ENCODE measurements at regions not wholly inside any gene's neighbourhood (a gene's known extent, or its start where the extent isn't known, plus 50 kb on each side); places are given as distances from the start of the nearest gene placed in this dataset.

GRCh38 chr2:120898961-120899750, 163.5 kb downstream of the GLI2 start:
- no peak overlapping the region for H3K27ac Mint-ChIP-seq
- H3K9me3 Mint-ChIP-seq (ENCODE audit: low read depth), result no peaks in the 10 kb centered on the region
- H3K27me3 Mint-ChIP-seq, result peaks cover 2% of the 10 kb centered on the region
- no peaks in the 10 kb centered on the region for H3K36me3 Mint-ChIP-seq
- no peaks in the 10 kb centered on the region for H3K4me1 Mint-ChIP-seq
- DNase-seq (no peak), ATAC-seq (no peak)
- no peak overlapping the region for H3K4me3 Mint-ChIP-seq
- CTCF ChIA-PET, result interaction anchor here (0.9 kb wide), 1 partner anchor 181 kb away, joined by 3 read pairs; no protein-coding TSS in a partner anchor

- H3K4me3 Mint-ChIP-seq, result no peak overlapping the region
- no peaks in the 10 kb centered on the region for H3K4me1 Mint-ChIP-seq
- ATAC-seq (no peak), DNase-seq (no peak)
- no peaks in the 10 kb centered on the region for H3K9me3 Mint-ChIP-seq (ENCODE audit: low read depth)
- CTCF ChIA-PET, result no interaction called here
- no peak overlapping the region for H3K27ac Mint-ChIP-seq
- peaks cover 2% of the 10 kb centered on the region for H3K27me3 Mint-ChIP-seq
- no peaks in the 10 kb centered on the region for H3K36me3 Mint-ChIP-seq
These were observed 164.1 kb downstream of the GLI2 start for GRCh38 chr2:120899771-120900170.

- Mint-ChIP-seq H3K9me3 (ENCODE audit: low read depth) (no peaks in the 10 kb centered on the region), H3K27ac (no peak overlapping the region), H3K36me3 (no peaks in the 10 kb centered on the region), H3K4me3 (no peak overlapping the region), H3K27me3 (peaks cover 2% of the 10 kb centered on the region), H3K4me1 (no peaks in the 10 kb centered on the region)
- DNase-seq, result no peak
- CTCF ChIA-PET, result no interaction called here
- no peak for ATAC-seq
These were observed 165.5 kb downstream of the GLI2 start for GRCh38 chr2:120901201-120901600.

GRCh38 chr2:120902592-120902991, 166.9 kb downstream of the GLI2 start:
- no peak for ATAC-seq
- no peaks in the 10 kb centered on the region for H3K36me3 Mint-ChIP-seq
- peaks cover 2% of the 10 kb centered on the region for H3K27me3 Mint-ChIP-seq
- no peak overlapping the region for H3K27ac Mint-ChIP-seq
- no peaks in the 10 kb centered on the region for H3K9me3 Mint-ChIP-seq (ENCODE audit: low read depth)
- H3K4me3 Mint-ChIP-seq, result no peak overlapping the region
- no peak for DNase-seq
- CTCF ChIA-PET, result no interaction called here
- H3K4me1 Mint-ChIP-seq, result no peaks in the 10 kb centered on the region

GRCh38 chr2:120904379-120904778, 168.7 kb downstream of the GLI2 start:
- Mint-ChIP-seq H3K27ac (no peak overlapping the region), H3K4me1 (no peaks in the 10 kb centered on the region), H3K36me3 (no peaks in the 10 kb centered on the region), H3K9me3 (ENCODE audit: low read depth) (no peaks in the 10 kb centered on the region), H3K27me3 (peaks cover 2% of the 10 kb centered on the region), H3K4me3 (no peak overlapping the region)
- ATAC-seq (no peak), DNase-seq (no peak)
- CTCF ChIA-PET, result no interaction called here

GRCh38 chr2:120904830-120905234, 169.2 kb downstream of the GLI2 start:
- H3K4me3 Mint-ChIP-seq, result no peak overlapping the region

GRCh38 chr2:120905298-120905697, 169.6 kb downstream of the GLI2 start:
- no peak overlapping the region for H3K4me3 Mint-ChIP-seq
- no peak for ATAC-seq
- H3K4me1 Mint-ChIP-seq, result no peaks in the 10 kb centered on the region
- CTCF ChIA-PET, result no interaction called here
- DNase-seq, result no peak
- H3K36me3 Mint-ChIP-seq, result no peaks in the 10 kb centered on the region
- no peak overlapping the region for H3K27ac Mint-ChIP-seq
- H3K27me3 Mint-ChIP-seq, result peaks cover 2% of the 10 kb centered on the region
- no peaks in the 10 kb centered on the region for H3K9me3 Mint-ChIP-seq (ENCODE audit: low read depth)

More at GRCh38 chr2:120904830-120905234, 169.2 kb downstream of the GLI2 start:
- H3K36me3 Mint-ChIP-seq, result no peaks in the 10 kb centered on the region
- no peaks in the 10 kb centered on the region for H3K9me3 Mint-ChIP-seq (ENCODE audit: low read depth)
- H3K4me1 Mint-ChIP-seq, result no peaks in the 10 kb centered on the region
- no peak for ATAC-seq
- no peak overlapping the region for H3K27ac Mint-ChIP-seq
- DNase-seq, result no peak
- CTCF ChIA-PET, result no interaction called here
- peaks cover 2% of the 10 kb centered on the region for H3K27me3 Mint-ChIP-seq

- H3K27ac Mint-ChIP-seq, result no peak overlapping the region
- ATAC-seq, result no peak
- CTCF ChIA-PET, result no interaction called here
These were observed 170.3 kb downstream of the GLI2 start for GRCh38 chr2:120905824-120906571.

GRCh38 chr2:120906914-120907313, 171.2 kb downstream of the GLI2 start:
- CTCF ChIA-PET, result no interaction called here
- H3K27me3 Mint-ChIP-seq, result no peaks in the 10 kb centered on the region
- H3K4me3 Mint-ChIP-seq, result no peak overlapping the region
- H3K9me3 Mint-ChIP-seq (ENCODE audit: low read depth), result no peaks in the 10 kb centered on the region
- no peaks in the 10 kb centered on the region for H3K36me3 Mint-ChIP-seq
- ATAC-seq (no peak), DNase-seq (no peak)
- no peaks in the 10 kb centered on the region for H3K4me1 Mint-ChIP-seq
- H3K27ac Mint-ChIP-seq, result no peak overlapping the region

More at GRCh38 chr2:120905824-120906571, 170.3 kb downstream of the GLI2 start:
- Mint-ChIP-seq H3K27me3 (peaks cover 2% of the 10 kb centered on the region), H3K36me3 (no peaks in the 10 kb centered on the region), H3K9me3 (ENCODE audit: low read depth) (no peaks in the 10 kb centered on the region), H3K4me3 (no peak overlapping the region), H3K4me1 (no peaks in the 10 kb centered on the region)
- DNase-seq, result no peak

GRCh38 chr2:120907822-120908221, 172.2 kb downstream of the GLI2 start:
- H3K4me3 Mint-ChIP-seq, result no peak overlapping the region
- CTCF ChIA-PET, result no interaction called here
- no peaks in the 10 kb centered on the region for H3K9me3 Mint-ChIP-seq (ENCODE audit: low read depth)
- H3K4me1 Mint-ChIP-seq, result no peaks in the 10 kb centered on the region
- DNase-seq, result no peak
- no peak for ATAC-seq
- no peaks in the 10 kb centered on the region for H3K36me3 Mint-ChIP-seq
- H3K27ac Mint-ChIP-seq, result no peak overlapping the region
- H3K27me3 Mint-ChIP-seq, result no peaks in the 10 kb centered on the region

- Mint-ChIP-seq H3K4me3 (no peak overlapping the region), H3K27me3 (no peaks in the 10 kb centered on the region), H3K27ac (no peak overlapping the region), H3K36me3 (no peaks in the 10 kb centered on the region), H3K4me1 (no peaks in the 10 kb centered on the region), H3K9me3 (ENCODE audit: low read depth) (no peaks in the 10 kb centered on the region)
- CTCF ChIA-PET, result no interaction called here
- DNase-seq (no peak), ATAC-seq (no peak)
These were observed 172.8 kb downstream of the GLI2 start for GRCh38 chr2:120908314-120908975.

- ATAC-seq, result no peak
- H3K9me3 Mint-ChIP-seq (ENCODE audit: low read depth), result no peaks in the 10 kb centered on the region
- H3K4me1 Mint-ChIP-seq, result no peaks in the 10 kb centered on the region
- H3K27me3 Mint-ChIP-seq, result no peaks in the 10 kb centered on the region
- DNase-seq, result no peak
- H3K36me3 Mint-ChIP-seq, result no peaks in the 10 kb centered on the region
- H3K4me3 Mint-ChIP-seq, result no peak overlapping the region
- H3K27ac Mint-ChIP-seq, result no peak overlapping the region
- CTCF ChIA-PET, result no interaction called here
These were observed 173.4 kb downstream of the GLI2 start for GRCh38 chr2:120909102-120909501.

- Mint-ChIP-seq H3K4me3 (no peak overlapping the region), H3K27ac (no peak overlapping the region), H3K27me3 (no peaks in the 10 kb centered on the region), H3K4me1 (no peaks in the 10 kb centered on the region), H3K36me3 (no peaks in the 10 kb centered on the region), H3K9me3 (ENCODE audit: low read depth) (no peaks in the 10 kb centered on the region)
- CTCF ChIA-PET, result no interaction called here
- DNase-seq (no peak), ATAC-seq (no peak)
These were observed 174.5 kb downstream of the GLI2 start for GRCh38 chr2:120910164-120910563.
